GM23338 (cell line): ENCODE measurements at regions not wholly inside any gene's neighbourhood (a gene's known extent, or its start where the extent isn't known, plus 50 kb on each side); places are given as distances from the start of the nearest gene placed in this dataset.

Experiments used
- ATAC-seq: fragments of 200-7000 bp; cut with Tn5 transposase; 3 replicates; pipeline ENCODE4 v1.9.1; 2020
- DNase-seq: peaks from one replicate; pipeline ENCODE4 v3.0.0-alpha.2; 2015; ENCODE audit warnings: low spot score
- H2AFZ ChIP-seq: fragments of 200-600 bp; sonication (generic); 2 replicates; pipeline ENCODE4 v1.8.0; 2016; ENCODE audit warnings: antibody characterized with exemption, mild to moderate bottlenecking, moderate library complexity
- H3F3A ChIP-seq: fragments of 200-600 bp; sonication (generic); replicated peaks from 2 replicates; pipeline ENCODE4 v1.8.0; 2017; ENCODE audit warnings: antibody characterized with exemption, mixed run types, low read depth
- H3K27ac ChIP-seq: fragments of 200-600 bp; sonication (generic); 2 replicates; pipeline ENCODE4 v1.6.1; 2016; ENCODE audit warnings: low read depth
- H3K27me3 ChIP-seq: fragments of 200-600 bp; sonication (generic); 2 replicates; pipeline ENCODE4 v1.8.0; 2016; ENCODE audit warnings: mild to moderate bottlenecking, mixed run types, moderate library complexity; ENCODE audit not compliant: insufficient read depth
- H3K36me3 ChIP-seq: fragments of 200-600 bp; sonication (generic); 2 replicates; pipeline ENCODE4 v1.8.0; 2016; ENCODE audit warnings: mild to moderate bottlenecking; ENCODE audit not compliant: insufficient read depth
- H3K4me1 ChIP-seq: fragments of 200-600 bp; sonication (generic); 2 replicates; pipeline ENCODE4 v1.8.0; 2016; ENCODE audit warnings: mild to moderate bottlenecking, moderate library complexity; ENCODE audit not compliant: insufficient read depth
- H3K4me2 ChIP-seq: fragments of 200-600 bp; sonication (generic); 2 replicates; pipeline ENCODE4 v1.7.1; 2017; ENCODE audit warnings: mixed run types
- H3K4me3 ChIP-seq: fragments of 200-600 bp; sonication (generic); 2 replicates; pipeline ENCODE4 v1.6.1; 2016; ENCODE audit warnings: mixed run types
- H3K79me2 ChIP-seq: fragments of 200-600 bp; sonication (generic); replicated peaks from 2 replicates; pipeline ENCODE4 v1.8.0; 2017; ENCODE audit warnings: mild to moderate bottlenecking; ENCODE audit not compliant: insufficient read depth
- H3K9me2 ChIP-seq: fragments of 200-600 bp; sonication (generic); 2 replicates; pipeline ENCODE4 v1.8.0; 2017; ENCODE audit not compliant: insufficient read depth
- H4K20me1 ChIP-seq: fragments of 200-600 bp; sonication (generic); replicated peaks from 2 replicates; pipeline ENCODE4 v1.8.0; 2017; ENCODE audit warnings: mild to moderate bottlenecking; ENCODE audit not compliant: insufficient read depth
- H3K27ac Mint-ChIP-seq: 2 replicates; pipeline ENCODE4 v1.8.0; 2020; ENCODE audit warnings: inconsistent platforms, mild to moderate bottlenecking, moderate library complexity, mixed read lengths
- H3K27me3 Mint-ChIP-seq: 3 replicates; pipeline ENCODE4 v1.8.0; 2022; ENCODE audit warnings: low read depth, mild to moderate bottlenecking, moderate library complexity, mixed read lengths, inconsistent platforms; ENCODE audit not compliant: insufficient read depth, poor library complexity
- H3K36me3 Mint-ChIP-seq: 3 replicates; pipeline ENCODE4 v1.8.0; 2021; ENCODE audit warnings: low read depth, mild to moderate bottlenecking, inconsistent platforms, moderate library complexity, mixed read lengths
- H3K4me1 Mint-ChIP-seq: 3 replicates; pipeline ENCODE4 v1.8.0; 2020; ENCODE audit warnings: mild to moderate bottlenecking, inconsistent platforms, mixed read lengths
- H3K4me3 Mint-ChIP-seq: 3 replicates; pipeline ENCODE4 v1.8.0; 2021; ENCODE audit warnings: moderate library complexity, mild to moderate bottlenecking, inconsistent platforms, mixed read lengths
- H3K9me3 Mint-ChIP-seq: 3 replicates; pipeline ENCODE4 v1.8.0; 2020; ENCODE audit warnings: moderate library complexity, mild to moderate bottlenecking, inconsistent platforms, mixed read lengths
- CREB1 ChIP-seq: fragments of 250-450 bp; sonication (Bioruptor Pico); IDR thresholded peaks from 2 replicates; pipeline ENCODE4 v1.5.0; 2020; ENCODE audit warnings: low read depth, mild to moderate bottlenecking, moderate library complexity
- CTCF ChIP-seq, 2 experiments: fragments of 200-600 bp in 1 of 2; sonication (generic) in 1 of 2; conservative IDR thresholded peaks; 2 replicates each; pipeline versions ENCODE4 v1.5.1 to v1.6.1; 2016 to 2017; ENCODE audit warnings: antibody characterized with exemption in 2 of 2, low read depth in 2 of 2, mild to moderate bottlenecking in 2 of 2, moderate library complexity in 1 of 2
- ETS1 ChIP-seq: IDR thresholded peaks from 2 replicates; pipeline ENCODE4 v1.6.1; 2016; ENCODE audit warnings: antibody characterized with exemption
- EZH2 ChIP-seq: fragments of 200-600 bp; sonication (generic); IDR thresholded peaks from one replicate; pipeline ENCODE4 v1.8.0; 2017; ENCODE audit warnings: antibody characterized with exemption, mild to moderate bottlenecking, low read depth; ENCODE audit not compliant: unreplicated experiment
- EZH2phosphoT487 ChIP-seq: fragments of 200-600 bp; sonication (generic); IDR thresholded peaks from one replicate; pipeline ENCODE4 v1.8.1; 2018; ENCODE audit warnings: antibody characterized with exemption; ENCODE audit not compliant: unreplicated experiment
- JUNB ChIP-seq: IDR thresholded peaks from one replicate; pipeline ENCODE4 v1.6.1; 2016; ENCODE audit warnings: antibody characterized with exemption; ENCODE audit not compliant: unreplicated experiment
- NANOG ChIP-seq: IDR thresholded peaks from 2 replicates; pipeline ENCODE4 v1.6.1; 2016; ENCODE audit warnings: antibody characterized with exemption, borderline replicate concordance
- POLR2AphosphoS5 ChIP-seq: IDR thresholded peaks from 2 replicates; pipeline ENCODE4 v1.6.1; 2016; ENCODE audit warnings: antibody characterized with exemption, low read depth
- REST ChIP-seq: IDR thresholded peaks from one replicate; pipeline ENCODE4 v1.6.1; 2018; ENCODE audit warnings: antibody characterized with exemption; ENCODE audit not compliant: unreplicated experiment
- STAT1 ChIP-seq: IDR thresholded peaks from one replicate; pipeline ENCODE4 v1.6.1; 2016; ENCODE audit warnings: antibody characterized with exemption; ENCODE audit not compliant: unreplicated experiment
- ZNF114 ChIP-seq: fragments of 250-450 bp; sonication (Bioruptor Pico); IDR thresholded peaks from 2 replicates; pipeline ENCODE4 v1.5.0; 2020; ENCODE audit warnings: mild to moderate bottlenecking, moderate library complexity
- ZNF331 ChIP-seq: fragments of 250-450 bp; sonication (Bioruptor Pico); IDR thresholded peaks from 2 replicates; pipeline ENCODE4 v1.5.0; 2020; ENCODE audit warnings: low read depth, mild to moderate bottlenecking, moderate library complexity
- TF ChIP-seq, protein P1 (sequence below): fragments of 250-450 bp; sonication (Bioruptor Pico); IDR thresholded peaks from 2 replicates; pipeline ENCODE4 v1.5.0; 2020; ENCODE audit warnings: mild to moderate bottlenecking, moderate library complexity

GRCh38 chr7:114343949-114344708, 70.5 kb upstream of the FOXP2 start:
- no peaks in the 10 kb centered on the region for H3K4me1 ChIP-seq
- no peak overlapping the region for H2AFZ ChIP-seq
- Mint-ChIP-seq H3K27ac (0 out of 2 replicates have a peak overlapping the region, but pooled peaks have one; percentile 1), H3K36me3 (no peaks in the 10 kb centered on the region), H3K9me3 (no peaks in the 10 kb centered on the region), H3K4me3 (no peak overlapping the region), H3K4me1 (peaks cover 6% of the 10 kb centered on the region; the same call in 2 of the 3 replicates), H3K27me3 (no peaks in the 10 kb centered on the region)
- no peak overlapping the region for H3K4me2 ChIP-seq
- ATAC-seq (no peak), DNase-seq (no peak)
- H4K20me1 ChIP-seq, result no peaks in the 10 kb centered on the region
- no peak overlapping the region for H3K27ac ChIP-seq
- no peaks in the 10 kb centered on the region for H3K9me2 ChIP-seq
- H3K79me2 ChIP-seq, result no peaks in the 10 kb centered on the region
- H3K36me3 ChIP-seq, result no peaks in the 10 kb centered on the region
- no peak overlapping the region for H3K4me3 ChIP-seq
- H3F3A ChIP-seq, result no peaks in the 10 kb centered on the region
- TF ChIP-seq ZNF331 (CRISPR knock-in tag) (no peak), NANOG (no peak), CREB1 (no peak), ZNF114 (no peak), EZH2phosphoT487 (no peak), EZH2 (no peak), REST (no peak), STAT1 (no peak), POLR2AphosphoS5 (no peak), JUNB (no peak), CTCF (conservative IDR thresholded peaks at IDR 0.05; ENCODE audit: low read depth in 2 of 2) (no peak), ETS1 (no peak)
- TF ChIP-seq, protein P1, sequence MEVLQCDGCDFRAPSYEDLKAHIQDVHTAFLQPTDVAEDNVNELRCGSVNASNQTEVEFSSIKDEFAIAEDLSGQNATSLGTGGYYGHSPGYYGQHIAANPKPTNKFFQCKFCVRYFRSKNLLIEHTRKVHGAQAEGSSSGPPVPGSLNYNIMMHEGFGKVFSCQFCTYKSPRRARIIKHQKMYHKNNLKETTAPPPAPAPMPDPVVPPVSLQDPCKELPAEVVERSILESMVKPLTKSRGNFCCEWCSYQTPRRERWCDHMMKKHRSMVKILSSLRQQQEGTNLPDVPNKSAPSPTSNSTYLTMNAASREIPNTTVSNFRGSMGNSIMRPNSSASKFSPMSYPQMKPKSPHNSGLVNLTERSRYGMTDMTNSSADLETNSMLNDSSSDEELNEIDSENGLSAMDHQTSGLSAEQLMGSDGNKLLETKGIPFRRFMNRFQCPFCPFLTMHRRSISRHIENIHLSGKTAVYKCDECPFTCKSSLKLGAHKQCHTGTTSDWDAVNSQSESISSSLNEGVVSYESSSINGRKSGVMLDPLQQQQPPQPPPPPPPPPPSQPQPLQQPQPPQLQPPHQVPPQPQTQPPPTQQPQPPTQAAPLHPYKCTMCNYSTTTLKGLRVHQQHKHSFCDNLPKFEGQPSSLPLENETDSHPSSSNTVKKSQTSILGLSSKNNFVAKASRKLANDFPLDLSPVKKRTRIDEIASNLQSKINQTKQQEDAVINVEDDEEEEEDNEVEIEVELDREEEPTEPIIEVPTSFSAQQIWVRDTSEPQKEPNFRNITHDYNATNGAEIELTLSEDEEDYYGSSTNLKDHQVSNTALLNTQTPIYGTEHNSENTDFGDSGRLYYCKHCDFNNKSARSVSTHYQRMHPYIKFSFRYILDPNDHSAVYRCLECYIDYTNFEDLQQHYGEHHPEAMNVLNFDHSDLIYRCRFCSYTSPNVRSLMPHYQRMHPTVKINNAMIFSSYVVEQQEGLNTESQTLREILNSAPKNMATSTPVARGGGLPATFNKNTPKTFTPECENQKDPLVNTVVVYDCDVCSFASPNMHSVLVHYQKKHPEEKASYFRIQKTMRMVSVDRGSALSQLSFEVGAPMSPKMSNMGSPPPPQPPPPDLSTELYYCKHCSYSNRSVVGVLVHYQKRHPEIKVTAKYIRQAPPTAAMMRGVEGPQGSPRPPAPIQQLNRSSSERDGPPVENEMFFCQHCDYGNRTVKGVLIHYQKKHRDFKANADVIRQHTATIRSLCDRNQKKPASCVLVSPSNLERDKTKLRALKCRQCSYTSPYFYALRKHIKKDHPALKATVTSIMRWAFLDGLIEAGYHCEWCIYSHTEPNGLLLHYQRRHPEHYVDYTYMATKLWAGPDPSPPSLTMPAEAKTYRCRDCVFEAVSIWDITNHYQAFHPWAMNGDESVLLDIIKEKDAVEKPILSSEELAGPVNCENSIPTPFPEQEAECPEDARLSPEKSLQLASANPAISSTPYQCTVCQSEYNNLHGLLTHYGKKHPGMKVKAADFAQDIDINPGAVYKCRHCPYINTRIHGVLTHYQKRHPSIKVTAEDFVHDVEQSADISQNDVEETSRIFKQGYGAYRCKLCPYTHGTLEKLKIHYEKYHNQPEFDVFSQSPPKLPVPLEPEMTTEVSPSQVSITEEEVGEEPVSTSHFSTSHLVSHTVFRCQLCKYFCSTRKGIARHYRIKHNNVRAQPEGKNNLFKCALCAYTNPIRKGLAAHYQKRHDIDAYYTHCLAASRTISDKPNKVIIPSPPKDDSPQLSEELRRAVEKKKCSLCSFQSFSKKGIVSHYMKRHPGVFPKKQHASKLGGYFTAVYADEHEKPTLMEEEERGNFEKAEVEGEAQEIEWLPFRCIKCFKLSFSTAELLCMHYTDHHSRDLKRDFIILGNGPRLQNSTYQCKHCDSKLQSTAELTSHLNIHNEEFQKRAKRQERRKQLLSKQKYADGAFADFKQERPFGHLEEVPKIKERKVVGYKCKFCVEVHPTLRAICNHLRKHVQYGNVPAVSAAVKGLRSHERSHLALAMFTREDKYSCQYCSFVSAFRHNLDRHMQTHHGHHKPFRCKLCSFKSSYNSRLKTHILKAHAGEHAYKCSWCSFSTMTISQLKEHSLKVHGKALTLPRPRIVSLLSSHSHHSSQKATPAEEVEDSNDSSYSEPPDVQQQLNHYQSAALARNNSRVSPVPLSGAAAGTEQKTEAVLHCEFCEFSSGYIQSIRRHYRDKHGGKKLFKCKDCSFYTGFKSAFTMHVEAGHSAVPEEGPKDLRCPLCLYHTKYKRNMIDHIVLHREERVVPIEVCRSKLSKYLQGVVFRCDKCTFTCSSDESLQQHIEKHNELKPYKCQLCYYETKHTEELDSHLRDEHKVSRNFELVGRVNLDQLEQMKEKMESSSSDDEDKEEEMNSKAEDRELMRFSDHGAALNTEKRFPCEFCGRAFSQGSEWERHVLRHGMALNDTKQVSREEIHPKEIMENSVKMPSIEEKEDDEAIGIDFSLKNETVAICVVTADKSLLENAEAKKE, result no peak
- no peaks in the 10 kb centered on the region for H3K27me3 ChIP-seq
